Right cardiac atrium (tissue), 5 donors: ENCODE measurements at regions not wholly inside any gene's neighbourhood (a gene's known extent, or its start where the extent isn't known, plus 50 kb on each side); places are given as distances from the start of the nearest gene placed in this dataset.

Source experiments
- ATAC-seq, 2 donors: fragments of 200-7000 bp; cut with Tn5 transposase; one replicate each; pipeline versions ENCODE4 v1.8.0 to v1.9.1; 2020; ENCODE audit warnings: moderate library complexity in 2 of 2, mild to moderate bottlenecking in 1 of 2
- DNase-seq, 3 donors: peaks; one replicate each; pipeline ENCODE4 v3.0.0-alpha.2; 2020
- H3K27ac ChIP-seq: one replicate; pipeline ENCODE4 v1.5.1; 2013; ENCODE audit warnings: mild to moderate bottlenecking, low read length, control low read depth, moderate library complexity
- H3K27me3 ChIP-seq: one replicate; pipeline ENCODE4 v1.6.1; 2013; ENCODE audit not compliant: control insufficient read depth, insufficient read depth
- H3K4me1 ChIP-seq: one replicate; pipeline ENCODE4 v1.6.1; 2013; ENCODE audit warnings: low read length; ENCODE audit not compliant: control insufficient read depth, insufficient read depth
- H3K4me3 ChIP-seq: one replicate; pipeline ENCODE4 v1.5.1; 2013; ENCODE audit warnings: low read length, control low read depth
- H3K9me3 ChIP-seq: one replicate; pipeline ENCODE4 v1.6.1; 2013; ENCODE audit warnings: low read length; ENCODE audit not compliant: control insufficient read depth
- WGBS: extraction: QIAGEN DNeasy Blood & Tissue Kit; methylation state at CpG from one replicate; pipeline ENCODE4 v1.1.7; 2013; 5-methylcytosine and 5-hydroxymethylcytosine counted together
- intact Hi-C, 4 donors: fragments of 100-400 bp; cut with DNase I; formaldehyde crosslinking; loops; one replicate each; pipeline versions ENCODE4 v1.11.0 to v1.14.0; 2022 to 2023
- donor health status: healthy with polysubstance abuse.
- donor health status: DM: no; HTN: yes; CAD: no.
- donor health status: DM: no; HTN: no; CAD: no.
- donor health status: DM: no; HTN: yes; CAD: no; lungs with severe emphysema.
- donor health status: DM: yes; HTN: yes; CAD: no.

GRCh38 chr9:135269912-135270830 lies 182.7 kb downstream of the OLFM1 start:
- DNase-seq = no peak
- 83% methylated on average over 20 of the region's 20 CpGs for WGBS
- H3K27me3 ChIP-seq = no peaks in the 10 kb centered on the region
- no peaks in the 10 kb centered on the region for H3K9me3 ChIP-seq
- no peak overlapping the region for H3K27ac ChIP-seq
- no peak overlapping the region for H3K4me3 ChIP-seq
- no peaks in the 10 kb centered on the region for H3K4me1 ChIP-seq
- intact Hi-C loops = no loop called here
- no peak for ATAC-seq

GRCh38 chr9:135271425-135271824 lies 184.0 kb downstream of the OLFM1 start:
- no peak for DNase-seq
- intact Hi-C loops = no loop called here
- H3K4me3 ChIP-seq = no peak overlapping the region
- H3K27ac ChIP-seq = no peak overlapping the region
- 85% methylated on average over 19 of the region's 19 CpGs for WGBS
- no peak for ATAC-seq
- no peaks in the 10 kb centered on the region for H3K4me1 ChIP-seq
- no peaks in the 10 kb centered on the region for H3K9me3 ChIP-seq
- no peaks in the 10 kb centered on the region for H3K27me3 ChIP-seq

- Histone ChIP-seq H3K4me1 (no peaks in the 10 kb centered on the region), H3K27me3 (no peaks in the 10 kb centered on the region), H3K27ac (no peak overlapping the region), H3K4me3 (no peak overlapping the region), H3K9me3 (no peaks in the 10 kb centered on the region)
- ATAC-seq (no peak), DNase-seq (no peak)
- 66% methylated on average over 10 of the region's 10 CpGs for WGBS
- intact Hi-C loops = no loop called here
Observed at GRCh38 chr9:135272608-135273007, 185.1 kb downstream of the OLFM1 start.

GRCh38 chr9:135273008-135273407 lies 185.5 kb downstream of the OLFM1 start:
- ATAC-seq (no peak), DNase-seq (no peak)
- H3K27ac ChIP-seq = no peak overlapping the region
- intact Hi-C loops = no loop called here
- WGBS = 42% methylated on average over 7 of the region's 7 CpGs
- no peaks in the 10 kb centered on the region for H3K9me3 ChIP-seq
- no peak overlapping the region for H3K4me3 ChIP-seq
- H3K4me1 ChIP-seq = no peaks in the 10 kb centered on the region
- H3K27me3 ChIP-seq = no peaks in the 10 kb centered on the region

- Histone ChIP-seq H3K27ac (no peak overlapping the region), H3K9me3 (no peaks in the 10 kb centered on the region), H3K4me1 (no peaks in the 10 kb centered on the region), H3K4me3 (no peak overlapping the region), H3K27me3 (no peaks in the 10 kb centered on the region)
- no peak for DNase-seq
- peak in 1 of 2 donors; percentile 17 for ATAC-seq
- intact Hi-C loops = no loop called here
- 66% methylated on average over 7 of the region's 7 CpGs for WGBS
Observed at GRCh38 chr9:135275163-135275562, 187.7 kb downstream of the OLFM1 start.

GRCh38 chr9:135275571-135276289 lies 188.3 kb downstream of the OLFM1 start:
- H3K4me3 ChIP-seq = no peak overlapping the region
- no peak overlapping the region for H3K27ac ChIP-seq
- H3K27me3 ChIP-seq = no peaks in the 10 kb centered on the region
- no peaks in the 10 kb centered on the region for H3K9me3 ChIP-seq
- WGBS = 75% methylated on average over 20 of the region's 20 CpGs
- no peak for DNase-seq
- ATAC-seq = peak in 1 of 2 donors; percentile 35
- H3K4me1 ChIP-seq = no peaks in the 10 kb centered on the region
- intact Hi-C loops = no loop called here

GRCh38 chr9:135277219-135278201 lies 190.0 kb downstream of the OLFM1 start:
- WGBS = 76% methylated on average over 30 of the region's 30 CpGs

GRCh38 chr9:135278586-135278985 lies 191.1 kb downstream of the OLFM1 start:
- Histone ChIP-seq H3K9me3 (no peaks in the 10 kb centered on the region), H3K27me3 (no peaks in the 10 kb centered on the region), H3K4me1 (no peaks in the 10 kb centered on the region), H3K27ac (no peak overlapping the region), H3K4me3 (no peak overlapping the region)
- DNase-seq (no peak), ATAC-seq (no peak)
- intact Hi-C loops = no loop called here
- 83% methylated on average over 15 of the region's 15 CpGs for WGBS

More at GRCh38 chr9:135277219-135278201, 190.0 kb downstream of the OLFM1 start:
- H3K27ac ChIP-seq = no peak overlapping the region
- no peak overlapping the region for H3K4me3 ChIP-seq
- H3K4me1 ChIP-seq = no peaks in the 10 kb centered on the region
- ATAC-seq (no peak), DNase-seq (no peak)
- intact Hi-C loops = no loop called here
- H3K9me3 ChIP-seq = no peaks in the 10 kb centered on the region
- no peaks in the 10 kb centered on the region for H3K27me3 ChIP-seq

- H3K27ac ChIP-seq = no peak overlapping the region
- no peaks in the 10 kb centered on the region for H3K27me3 ChIP-seq
- intact Hi-C loops = no loop called here
- no peaks in the 10 kb centered on the region for H3K4me1 ChIP-seq
- no peaks in the 10 kb centered on the region for H3K9me3 ChIP-seq
- WGBS = 83% methylated on average over 12 of the region's 12 CpGs
- peak in 1 of 3 donors; percentile 26 for DNase-seq
- no peak overlapping the region for H3K4me3 ChIP-seq
- ATAC-seq = no peak
Observed at GRCh38 chr9:135279385-135279784, 191.9 kb downstream of the OLFM1 start.

- DNase-seq = peak in 1 of 3 donors; percentile 35
- Histone ChIP-seq H3K9me3 (no peaks in the 10 kb centered on the region), H3K27me3 (no peaks in the 10 kb centered on the region), H3K27ac (no peak overlapping the region), H3K4me1 (no peaks in the 10 kb centered on the region), H3K4me3 (no peak overlapping the region)
- no peak for ATAC-seq
- intact Hi-C loops = no loop called here
- 84% methylated on average over 23 of the region's 23 CpGs for whole genome bisulfite sequencing
Observed at GRCh38 chr9:135279834-135280393, 192.4 kb downstream of the OLFM1 start.
